ENCODE measurements at regions not wholly inside any gene's neighbourhood (a gene's known extent, or its start where the extent isn't known, plus 50 kb on each side); places are given as distances from the start of the nearest gene placed in this dataset.
A peak's percentile ranks its signal among the peaks of the same experiment; 100 is the strongest.

GRCh38 chrX:15191830-15192229 lies 78.1 kb downstream of the ASB9 start:
- DNase-seq (ENCODE audit: low spot score in 2 of 2) (no peak), FAIRE-seq (no peak)

DNA sequence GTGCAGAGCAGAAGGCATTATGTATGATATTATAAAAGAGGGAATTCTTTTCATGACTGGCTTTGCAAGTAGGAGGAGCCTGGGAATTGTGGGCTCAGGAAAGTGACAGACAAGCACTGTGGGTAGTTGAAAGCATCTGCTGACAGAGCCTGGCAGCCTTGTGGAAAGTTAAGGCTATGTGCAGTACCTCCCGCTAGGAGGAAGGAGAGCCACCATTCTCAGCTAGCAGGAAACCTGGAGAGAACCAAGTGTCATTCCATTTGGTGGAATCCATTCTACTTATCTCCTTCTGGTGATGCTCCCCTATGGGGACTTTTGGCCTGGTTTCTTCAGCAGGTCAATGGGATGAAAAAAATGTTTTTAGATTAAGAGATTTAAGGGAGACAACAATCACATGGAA lies 81.8 kb downstream of the ASB9 start:
- no peak for DNase-seq (ENCODE audit: low spot score in 2 of 2)
- no peak for FAIRE-seq

DNA sequence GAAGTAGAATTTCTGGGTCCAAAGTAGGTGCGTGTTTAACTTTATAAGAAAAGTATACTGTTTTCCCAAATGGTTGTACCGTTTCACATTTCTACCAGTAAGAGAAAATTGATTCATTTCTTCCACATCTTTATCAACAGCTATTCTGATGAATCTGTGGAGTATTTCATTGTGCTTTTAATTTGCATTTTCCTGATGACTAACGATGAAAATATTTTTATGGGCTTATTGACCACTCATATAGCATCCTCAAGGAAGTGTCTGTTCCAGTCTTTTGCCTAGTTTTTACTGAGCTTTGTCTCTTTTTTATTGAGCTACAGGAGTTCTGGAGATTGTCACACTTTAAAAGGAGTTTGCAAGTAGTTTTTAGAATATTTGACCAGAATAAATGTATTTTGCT lies 92.6 kb downstream of the ASB9 start:
- DNase-seq (ENCODE audit: low spot score in 2 of 2) (no peak), FAIRE-seq (no peak)

DNA sequence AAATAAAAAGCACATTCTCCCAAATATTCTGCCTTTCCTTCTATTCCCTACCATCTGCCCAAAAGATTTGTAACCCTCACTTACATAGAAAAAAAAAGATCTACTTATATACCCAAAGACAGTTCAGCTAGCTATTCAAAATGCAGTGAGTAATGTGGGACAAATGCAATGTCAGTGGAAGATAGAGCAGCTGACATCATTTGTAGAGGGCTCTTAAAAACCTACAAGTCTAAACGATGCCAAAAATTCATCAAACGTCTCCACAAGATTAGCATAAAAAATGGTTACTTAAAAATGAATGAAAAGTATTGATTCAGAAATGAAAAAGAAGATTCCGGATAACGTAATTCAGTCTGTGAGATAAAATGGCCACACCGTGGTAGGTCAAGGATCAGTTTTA lies 96.5 kb downstream of the ASB9 start:
- FAIRE-seq (no peak), DNase-seq (ENCODE audit: low spot score in 2 of 2) (no peak)

DNA sequence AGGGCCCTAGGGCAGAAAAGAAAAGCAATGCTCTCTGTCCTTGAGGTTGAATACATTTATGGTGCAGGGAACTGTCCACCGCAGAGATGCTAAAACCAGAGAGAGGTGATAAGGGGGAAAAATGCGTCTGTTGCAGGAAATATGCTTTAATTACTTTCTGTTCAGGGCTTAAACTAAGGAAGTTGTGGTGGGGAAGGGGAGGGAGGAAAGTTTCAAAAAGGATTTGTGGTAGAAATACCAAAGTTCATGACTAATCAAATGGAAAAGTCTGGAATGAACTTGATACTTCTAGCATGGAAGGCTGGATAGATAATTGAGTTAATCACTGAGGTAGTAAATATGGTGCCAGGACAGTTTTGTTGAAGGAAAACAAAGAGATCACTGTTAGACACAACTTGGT lies 99.0 kb downstream of the ASB9 start:
- no peak for DNase-seq (ENCODE audit: low spot score in 2 of 2)
- no peak for FAIRE-seq

DNA sequence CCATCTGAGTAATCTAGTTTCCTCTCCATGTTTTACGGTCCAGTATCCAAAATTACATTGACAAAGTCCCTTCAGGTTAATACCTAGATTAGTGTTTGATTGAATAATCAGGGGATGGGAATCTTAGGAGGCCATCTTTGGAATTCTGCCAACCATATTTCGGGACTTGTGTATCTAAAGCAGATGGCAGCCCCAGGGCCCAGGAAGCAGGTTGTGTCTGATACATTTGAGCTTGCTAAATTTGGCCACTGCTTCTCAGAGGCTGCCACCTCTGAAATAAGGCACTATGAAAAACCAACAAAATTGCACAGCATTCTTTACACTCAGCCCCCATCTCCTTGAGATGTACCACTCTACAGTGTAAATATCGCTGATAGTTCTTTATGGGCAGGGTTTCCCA lies 102.1 kb downstream of the ASB9 start:
- FAIRE-seq (no peak), DNase-seq (ENCODE audit: low spot score in 2 of 2) (no peak)

DNA sequence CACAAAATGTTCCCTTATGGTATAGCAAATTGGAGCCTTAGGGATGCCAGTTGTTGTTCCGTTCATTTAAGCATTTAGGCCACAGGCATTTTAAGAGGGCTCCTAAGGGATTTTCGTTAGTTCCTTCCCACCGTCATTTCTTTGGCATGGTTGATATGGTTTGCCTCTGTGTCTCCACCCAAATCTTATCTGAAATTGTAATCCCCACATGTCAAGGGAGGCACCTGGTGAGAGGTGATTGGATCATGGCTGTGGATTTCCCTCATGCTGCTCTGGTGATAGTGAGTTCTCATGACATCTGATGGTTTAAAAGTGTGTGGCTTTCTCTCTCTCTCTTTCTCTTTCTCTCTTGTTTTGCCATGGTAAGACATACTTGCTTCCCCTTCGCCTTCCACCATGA lies 104.1 kb downstream of the ASB9 start:
- DNase-seq (ENCODE audit: low spot score in 2 of 2): no peak
- FAIRE-seq: no peak

DNA sequence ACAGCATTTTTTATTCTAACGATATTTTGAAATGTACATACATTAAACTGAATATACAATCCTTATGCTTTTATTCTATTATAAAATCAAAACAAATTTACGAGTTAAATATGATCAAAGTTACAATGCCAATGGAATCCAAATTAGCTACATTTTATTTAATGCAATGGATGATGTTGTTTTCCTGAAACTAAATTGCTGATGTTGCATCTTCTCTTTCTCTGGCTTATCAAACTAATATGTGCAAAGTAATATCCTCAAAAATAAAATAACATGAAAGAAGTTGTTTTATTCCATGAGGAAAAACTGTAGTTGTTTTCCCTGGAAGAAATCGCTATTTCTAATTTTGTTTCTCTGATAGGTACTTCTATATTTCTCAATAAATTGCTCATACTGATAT lies 106.8 kb downstream of the ASB9 start:
- no peak for FAIRE-seq
- no peak for DNase-seq (ENCODE audit: low spot score in 2 of 2)

DNA sequence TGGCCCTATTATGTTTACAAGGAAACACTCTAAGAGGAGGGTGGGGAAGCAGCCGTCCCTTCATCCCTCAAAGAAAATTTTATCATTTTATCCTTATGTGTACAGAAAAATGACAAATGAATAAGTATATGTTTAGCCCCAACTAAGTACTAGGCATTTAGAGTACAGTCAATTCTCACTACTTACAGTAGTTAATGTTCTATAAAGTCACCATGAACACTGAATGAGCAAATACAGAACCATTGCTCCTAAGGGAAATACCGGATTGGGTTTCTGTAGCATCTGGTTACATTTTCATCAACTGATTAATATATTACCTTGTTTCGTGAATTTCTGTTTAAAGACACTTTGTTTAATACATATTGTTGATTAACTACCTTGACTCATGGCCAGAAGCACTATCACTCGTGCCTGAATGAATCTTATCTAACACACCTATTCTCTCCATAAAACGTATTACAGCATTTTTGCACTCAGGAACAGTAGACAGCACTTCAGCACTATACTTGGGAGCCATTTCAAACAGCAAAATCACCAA lies 109.3 kb downstream of the ASB9 start:
- FAIRE-seq: no peak
- no peak for DNase-seq (ENCODE audit: low spot score in 2 of 2)

GRCh38 chrX:15158736-15159406 lies 111.0 kb downstream of the ASB9 start:
- DNase-seq (ENCODE audit: low spot score in 2 of 2): no peak
- no peak for FAIRE-seq

- DNase-seq (ENCODE audit: low spot score in 2 of 2): no peak
- no peak for FAIRE-seq
These were observed 111.5 kb downstream of the ASB9 start for GRCh38 chrX:15158350-15158735.

- FAIRE-seq (no peak), DNase-seq (ENCODE audit: low spot score in 2 of 2) (no peak)
These were observed 112.3 kb downstream of the ASB9 start for GRCh38 chrX:15157624-15158023.

- FAIRE-seq (no peak), DNase-seq (ENCODE audit: low spot score in 2 of 2) (no peak)
These were observed 118.4 kb downstream of the ASB9 start for GRCh38 chrX:15151267-15152186.

- FAIRE-seq (no peak), DNase-seq (ENCODE audit: low spot score in 2 of 2) (no peak)
These were observed 119.3 kb downstream of the ASB9 start for GRCh38 chrX:15150586-15150985.

GRCh38 chrX:15146515-15146914 lies 123.4 kb downstream of the ASB9 start:
- DNase-seq (ENCODE audit: low spot score in 2 of 2): no peak
- FAIRE-seq: no peak

GRCh38 chrX:15143825-15144121 lies 126.1 kb downstream of the ASB9 start:
- no peak for FAIRE-seq

GRCh38 chrX:15143050-15143824 lies 126.6 kb downstream of the ASB9 start:
- FAIRE-seq (no peak), DNase-seq (ENCODE audit: low spot score in 2 of 2) (peak; percentile 8 to 11)

More at GRCh38 chrX:15143825-15144121, 126.1 kb downstream of the ASB9 start:
- no peak for DNase-seq (ENCODE audit: low spot score in 2 of 2)

DNA sequence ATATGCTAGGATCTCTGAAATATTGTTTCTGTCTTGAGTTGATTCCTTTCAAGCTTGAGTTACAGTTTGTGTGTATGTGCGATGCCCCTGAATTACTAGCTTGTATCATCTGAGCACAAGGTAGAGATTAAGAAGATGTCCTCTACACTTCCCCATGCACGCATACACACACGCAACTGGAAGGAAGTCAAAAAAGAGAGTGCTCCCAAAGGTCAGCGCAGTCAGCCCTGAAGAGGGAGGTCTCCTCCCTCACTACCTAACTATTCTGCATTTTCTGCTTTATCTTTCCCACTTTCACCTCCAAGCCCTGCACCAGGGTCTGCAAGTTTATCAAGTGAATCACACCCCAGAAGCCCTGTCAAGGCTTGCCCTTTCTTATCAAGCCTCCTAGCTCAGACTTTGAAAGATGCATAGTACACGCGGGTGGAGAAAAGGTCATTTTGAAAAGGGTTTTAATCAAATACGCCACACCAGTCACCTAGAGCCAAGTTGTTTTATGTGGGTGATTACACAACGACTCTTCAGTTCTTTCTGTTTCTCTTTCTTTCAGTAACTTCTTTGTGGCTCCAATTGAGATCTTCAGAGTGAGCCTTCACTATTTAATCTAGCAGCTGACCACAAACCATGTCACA lies 127.7 kb downstream of the ASB9 start:
- DNase-seq (ENCODE audit: low spot score in 2 of 2) (no peak), FAIRE-seq (no peak)

DNA sequence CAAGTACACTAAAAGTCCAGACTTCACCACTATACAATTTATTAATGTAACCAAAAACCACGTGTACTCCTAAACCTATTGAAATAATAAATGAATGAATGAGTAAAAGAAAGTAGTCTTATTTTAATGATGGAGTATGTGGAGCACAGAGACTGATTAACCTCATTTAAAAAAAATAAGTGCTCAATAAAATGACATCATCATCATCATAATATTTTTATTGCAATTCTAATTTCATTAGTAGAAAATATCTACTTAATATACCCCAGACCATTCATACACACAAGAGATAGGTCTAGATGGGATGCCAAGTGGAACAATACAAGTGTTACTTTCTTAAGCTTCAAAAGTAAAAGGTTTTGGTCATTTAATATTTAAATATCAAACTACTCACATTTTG lies 133.1 kb downstream of the ASB9 start:
- FAIRE-seq (no peak), DNase-seq (ENCODE audit: low spot score in 2 of 2) (no peak)

DNA sequence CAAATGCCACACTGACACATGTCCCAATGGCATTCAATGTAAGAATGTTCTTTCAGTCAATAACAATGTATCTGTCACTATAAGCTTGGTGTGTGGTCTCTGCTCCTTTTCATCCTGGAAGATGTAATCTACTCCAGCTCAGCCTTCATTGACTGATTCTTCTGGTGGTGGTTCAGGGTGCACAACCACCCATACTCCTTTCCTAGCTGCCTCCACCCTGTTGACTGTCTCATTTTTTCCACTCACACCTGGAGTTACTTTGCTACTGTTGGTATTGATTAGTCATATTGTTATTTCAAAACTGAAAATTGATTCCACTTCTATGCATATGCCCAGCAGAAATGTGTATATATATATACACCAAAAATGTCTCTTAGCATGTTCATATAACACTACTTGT lies 140.5 kb downstream of the ASB9 start:
- DNase-seq (ENCODE audit: low spot score in 2 of 2) (no peak), FAIRE-seq (no peak)

- no peak for DNase-seq (ENCODE audit: low spot score in 2 of 2)
- FAIRE-seq: no peak
These were observed 141.0 kb downstream of the ASB9 start for GRCh38 chrX:15128861-15129260.

Data from frontal cortex (tissue), 3 donors.